ENCODE measurements at regions not wholly inside any gene's neighbourhood (a gene's known extent, or its start where the extent isn't known, plus 50 kb on each side); places are given as distances from the start of the nearest gene placed in this dataset.

GRCh38 chr1:228824366-228824765 lies 89.1 kb downstream of the RHOU start:
- TF ChIP-seq, protein P1, sequence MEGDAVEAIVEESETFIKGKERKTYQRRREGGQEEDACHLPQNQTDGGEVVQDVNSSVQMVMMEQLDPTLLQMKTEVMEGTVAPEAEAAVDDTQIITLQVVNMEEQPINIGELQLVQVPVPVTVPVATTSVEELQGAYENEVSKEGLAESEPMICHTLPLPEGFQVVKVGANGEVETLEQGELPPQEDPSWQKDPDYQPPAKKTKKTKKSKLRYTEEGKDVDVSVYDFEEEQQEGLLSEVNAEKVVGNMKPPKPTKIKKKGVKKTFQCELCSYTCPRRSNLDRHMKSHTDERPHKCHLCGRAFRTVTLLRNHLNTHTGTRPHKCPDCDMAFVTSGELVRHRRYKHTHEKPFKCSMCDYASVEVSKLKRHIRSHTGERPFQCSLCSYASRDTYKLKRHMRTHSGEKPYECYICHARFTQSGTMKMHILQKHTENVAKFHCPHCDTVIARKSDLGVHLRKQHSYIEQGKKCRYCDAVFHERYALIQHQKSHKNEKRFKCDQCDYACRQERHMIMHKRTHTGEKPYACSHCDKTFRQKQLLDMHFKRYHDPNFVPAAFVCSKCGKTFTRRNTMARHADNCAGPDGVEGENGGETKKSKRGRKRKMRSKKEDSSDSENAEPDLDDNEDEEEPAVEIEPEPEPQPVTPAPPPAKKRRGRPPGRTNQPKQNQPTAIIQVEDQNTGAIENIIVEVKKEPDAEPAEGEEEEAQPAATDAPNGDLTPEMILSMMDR (conservative IDR thresholded peaks at IDR 0.05; ENCODE audit: low read depth, low read length), result no peak
- H3K4me3 ChIP-seq (ENCODE audit: low read depth, low read length), result no peak overlapping the region
- DNase-seq (ENCODE audit: low read depth), result no peak

DNA sequence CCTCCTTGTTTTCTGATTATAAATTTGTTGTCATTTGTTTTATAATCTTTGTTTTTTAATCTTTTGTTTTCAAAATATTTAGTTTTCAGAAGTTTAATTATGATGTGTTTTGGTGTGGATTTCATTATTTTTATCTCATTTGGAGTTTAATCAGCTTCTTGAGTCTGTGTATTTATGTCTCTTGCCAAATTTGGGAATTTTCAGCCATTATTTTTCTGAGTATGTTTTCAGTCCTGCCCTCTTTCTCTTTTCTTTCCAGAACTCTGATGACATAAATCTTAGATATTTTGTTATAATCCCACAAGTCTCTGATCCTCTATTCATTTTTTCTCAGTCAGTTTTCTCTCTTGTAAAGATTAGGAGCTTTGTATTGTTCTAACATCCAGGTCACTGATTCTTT lies 89.8 kb downstream of the RHOU start:
- H3K4me3 ChIP-seq (ENCODE audit: low read depth, low read length), result no peak overlapping the region
- TF ChIP-seq, protein P1 (conservative IDR thresholded peaks at IDR 0.05; ENCODE audit: low read depth, low read length), result no peak
- no peak for DNase-seq (ENCODE audit: low read depth)

DNA sequence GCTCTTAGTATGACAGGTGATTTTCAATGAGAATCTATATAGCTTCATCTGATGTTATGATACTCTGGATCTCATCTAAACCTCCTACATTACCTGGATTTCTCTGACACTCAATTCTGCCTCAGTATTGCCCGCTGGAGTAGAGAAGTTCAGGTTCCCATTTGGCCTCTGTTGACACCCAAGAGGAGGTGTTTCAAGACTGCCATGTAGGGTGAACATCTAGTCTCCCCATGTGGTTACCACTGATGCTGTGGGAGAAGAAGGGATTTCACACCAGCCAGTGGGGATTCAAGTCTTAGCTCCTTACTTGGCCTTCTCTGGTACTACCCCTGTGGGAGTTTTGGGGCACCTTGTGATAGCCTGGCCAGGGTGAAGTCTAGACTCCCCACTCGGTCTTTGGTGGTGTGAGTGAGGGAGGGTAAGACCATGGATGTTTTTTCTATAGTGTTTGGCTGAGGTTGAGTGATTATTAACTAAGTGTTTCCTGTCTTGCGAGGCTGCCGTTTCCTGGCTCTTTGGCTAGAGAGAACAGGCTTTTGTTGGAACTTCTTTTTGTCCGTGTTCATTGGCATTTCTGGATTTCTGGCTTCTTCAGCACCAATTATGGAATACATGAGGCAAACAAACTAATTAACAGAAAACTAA lies 90.7 kb downstream of the RHOU start:
- H3K4me3 ChIP-seq (ENCODE audit: low read depth, low read length), result no peak overlapping the region
- no peak for DNase-seq (ENCODE audit: low read depth)
- TF ChIP-seq, protein P1 (conservative IDR thresholded peaks at IDR 0.05; ENCODE audit: low read depth, low read length), result no peak

GRCh38 chr1:228827019-228827418 lies 91.7 kb downstream of the RHOU start:
- TF ChIP-seq, protein P1 (conservative IDR thresholded peaks at IDR 0.05; ENCODE audit: low read depth, low read length), result no peak
- no peak for DNase-seq (ENCODE audit: low read depth)
- no peak overlapping the region for H3K4me3 ChIP-seq (ENCODE audit: low read depth, low read length)

DNA sequence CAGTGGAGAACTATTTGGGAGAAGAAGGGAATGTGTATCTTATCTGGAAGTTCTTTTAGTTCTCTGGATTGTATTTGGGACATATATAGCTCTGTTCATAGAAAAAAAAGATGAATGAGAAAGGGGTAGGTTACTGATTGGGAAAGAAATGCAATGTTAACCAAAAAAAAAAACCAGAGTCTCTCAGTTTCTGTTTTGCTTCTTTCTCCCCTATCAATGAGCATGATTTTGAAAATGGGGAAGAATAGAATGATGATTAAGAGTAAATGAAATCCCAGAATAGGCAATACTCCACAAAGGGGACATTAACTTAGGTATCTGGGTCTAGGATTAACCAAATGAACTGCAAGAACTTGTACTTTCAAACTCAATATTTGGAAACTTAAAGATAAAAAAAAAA lies 92.9 kb downstream of the RHOU start:
- TF ChIP-seq, protein P1 (conservative IDR thresholded peaks at IDR 0.05; ENCODE audit: low read depth, low read length), result no peak
- DNase-seq (ENCODE audit: low read depth), result no peak
- H3K4me3 ChIP-seq (ENCODE audit: low read depth, low read length), result no peak overlapping the region

GRCh38 chr1:228830185-228830953 lies 95.1 kb downstream of the RHOU start:
- DNase-seq (ENCODE audit: low read depth), result no peak
- no peak overlapping the region for H3K4me3 ChIP-seq (ENCODE audit: low read depth, low read length)
- TF ChIP-seq, protein P1 (conservative IDR thresholded peaks at IDR 0.05; ENCODE audit: low read depth, low read length), result no peak
